ENCODE measurements at regions not wholly inside any gene's neighbourhood (a gene's known extent, or its start where the extent isn't known, plus 50 kb on each side); places are given as distances from the start of the nearest gene placed in this dataset.

- TF ChIP-seq CTCF (IDR thresholded peaks at IDR 0.05) (no peak), POLR2A (IDR thresholded peaks at IDR 0.05) (no peak)
These were observed 186.9 kb upstream of the SLC24A5 start for GRCh38 chr15:47933865-47934264.
